Right renal cortex interstitium (tissue), 3 donors: ENCODE measurements at regions not wholly inside any gene's neighbourhood (a gene's known extent, or its start where the extent isn't known, plus 50 kb on each side); places are given as distances from the start of the nearest gene placed in this dataset.

Source experiments
- DNase-seq, 3 donors: peaks; one replicate each; pipeline ENCODE4 v3.0.0-alpha.2; 2013; ENCODE audit warnings: low read depth in 3 of 3, low spot score in 2 of 3

GRCh38 chr6:168158213-168158979, 79.4 kb upstream of the FRMD1 start:
- no peak for DNase-seq

- DNase-seq: no peak
These were observed 78.5 kb upstream of the FRMD1 start for GRCh38 chr6:168157272-168158212.

GRCh38 chr6:168156742-168157265, 77.8 kb upstream of the FRMD1 start:
- no peak for DNase-seq

GRCh38 chr6:168155821-168156741, 77.1 kb upstream of the FRMD1 start:
- DNase-seq: no peak

- DNase-seq: no peak
These were observed 76.2 kb upstream of the FRMD1 start for GRCh38 chr6:168155193-168155592.

- DNase-seq: no peak
These were observed 75.4 kb upstream of the FRMD1 start for GRCh38 chr6:168154263-168154917.

- DNase-seq: no peak
These were observed 74.5 kb upstream of the FRMD1 start for GRCh38 chr6:168153553-168153952.

GRCh38 chr6:168152980-168153379, 74.0 kb upstream of the FRMD1 start:
- DNase-seq: no peak

- DNase-seq: no peak
These were observed 73.4 kb upstream of the FRMD1 start for GRCh38 chr6:168152306-168152963.

GRCh38 chr6:168150551-168151320, 71.7 kb upstream of the FRMD1 start:
- DNase-seq: no peak

- no peak for DNase-seq
These were observed 70.0 kb upstream of the FRMD1 start for GRCh38 chr6:168149015-168149414.

- DNase-seq: no peak
These were observed 69.3 kb upstream of the FRMD1 start for GRCh38 chr6:168148231-168148849.

- no peak for DNase-seq
These were observed 68.3 kb upstream of the FRMD1 start for GRCh38 chr6:168147205-168147738.

- DNase-seq: no peak
These were observed 67.0 kb upstream of the FRMD1 start for GRCh38 chr6:168145747-168146596.

- DNase-seq: no peak
These were observed 60.1 kb upstream of the FRMD1 start for GRCh38 chr6:168139121-168139520.

- DNase-seq: no peak
These were observed 59.4 kb upstream of the FRMD1 start for GRCh38 chr6:168138436-168138835.

- no peak for DNase-seq
These were observed 58.0 kb upstream of the FRMD1 start for GRCh38 chr6:168137024-168137423.
